Common myeloid progenitor, CD34-positive (primary cell): ENCODE measurements at regions not wholly inside any gene's neighbourhood (a gene's known extent, or its start where the extent isn't known, plus 50 kb on each side); places are given as distances from the start of the nearest gene placed in this dataset.
"Not testable (repeated sequence)": the region's sequence is repeated elsewhere in the genome, so short reads cannot be mapped to it uniquely, and the experiment has no call there.

ENCODE experiments used
- CTCF ChIA-PET: fragments of 350-600 bp; sonication (Branson Sonifier 250); formaldehyde crosslinking; loops from one replicate; lab custom pipeline; 2021; ENCODE audit warnings: antibody characterized with exemption; lab: Charles Lee
- POLR2A ChIA-PET: fragments of 350-600 bp; sonication (Branson Sonifier 250); formaldehyde crosslinking; loops from one replicate; lab custom pipeline; 2021; ENCODE audit warnings: antibody characterized with exemption; lab: Charles Lee
- DNase-seq, 3 donors: peaks; one replicate each; pipeline versions ENCODE4 v3.0.0 to v3.0.0-alpha.2; 2013
- H3K27ac ChIP-seq, 2 experiments: 1 replicate in 1 of 2; 2 replicates in 1 of 2; pipeline ENCODE4 v1.7.0; 2013; ENCODE audit warnings: inconsistent platforms in 2 of 2, low read length in 2 of 2, mild to moderate bottlenecking in 2 of 2, low read depth in 1 of 2, moderate library complexity in 1 of 2; ENCODE audit not compliant: severe bottlenecking in 2 of 2, insufficient read depth in 1 of 2, poor library complexity in 1 of 2
- H3K27me3 ChIP-seq, 5 experiments: replicated peaks in 2 of 5; 1 replicate in 3 of 5; 2 replicates in 2 of 5; pipeline versions ENCODE4 v1.6.1 to v1.7.0; 2013; ENCODE audit warnings: low read length in 4 of 5, mild to moderate bottlenecking in 2 of 5, moderate library complexity in 2 of 5, inconsistent platforms in 1 of 5; ENCODE audit not compliant: insufficient read depth in 5 of 5, control insufficient read depth in 4 of 5
- H3K36me3 ChIP-seq, 4 experiments: 1 replicate in 2 of 4; 2 replicates in 2 of 4; pipeline versions ENCODE4 v1.6.1 to v1.7.0; 2013; ENCODE audit warnings: low read length in 3 of 4, control low read depth in 1 of 4, mild to moderate bottlenecking in 1 of 4; ENCODE audit not compliant: control insufficient read depth in 4 of 4, insufficient read depth in 4 of 4
- H3K4me1 ChIP-seq, 4 experiments: 1 replicate in 3 of 4; 2 replicates in 1 of 4; pipeline versions ENCODE4 v1.6.1 to v1.7.1; 2013; ENCODE audit warnings: low read length in 3 of 4, mild to moderate bottlenecking in 3 of 4, control low read depth in 1 of 4, inconsistent platforms in 1 of 4, moderate library complexity in 1 of 4; ENCODE audit not compliant: control insufficient read depth in 4 of 4, insufficient read depth in 4 of 4; ENCODE audit errors: control extremely low read depth in 1 of 4
- H3K4me3 ChIP-seq, 7 experiments: 1 replicate in 4 of 7; 2 replicates in 3 of 7; pipeline versions ENCODE4 v1.5.1 to v1.7.0; 2013; ENCODE audit warnings: mild to moderate bottlenecking in 7 of 7, low read length in 6 of 7, moderate library complexity in 6 of 7, inconsistent platforms in 2 of 7, low read depth in 2 of 7, control low read depth in 1 of 7; ENCODE audit not compliant: insufficient read depth in 4 of 7, control insufficient read depth in 1 of 7; ENCODE audit errors: extremely low read depth in 1 of 7
- H3K9me3 ChIP-seq, 5 experiments: 1 replicate in 4 of 5; 2 replicates in 1 of 5; pipeline versions ENCODE4 v1.6.1 to v1.7.1; 2013; ENCODE audit warnings: low read length in 4 of 5, mild to moderate bottlenecking in 2 of 5, inconsistent platforms in 1 of 5, low read depth in 1 of 5, moderate library complexity in 1 of 5; ENCODE audit not compliant: control insufficient read depth in 4 of 5, insufficient read depth in 2 of 5; ENCODE audit errors: control extremely low read depth in 1 of 5
- WGBS: methylation state at CpG from one replicate; pipeline ENCODE4 v1.1.5; 2013; ENCODE audit not compliant: insufficient coverage; 5-methylcytosine and 5-hydroxymethylcytosine counted together

DNA sequence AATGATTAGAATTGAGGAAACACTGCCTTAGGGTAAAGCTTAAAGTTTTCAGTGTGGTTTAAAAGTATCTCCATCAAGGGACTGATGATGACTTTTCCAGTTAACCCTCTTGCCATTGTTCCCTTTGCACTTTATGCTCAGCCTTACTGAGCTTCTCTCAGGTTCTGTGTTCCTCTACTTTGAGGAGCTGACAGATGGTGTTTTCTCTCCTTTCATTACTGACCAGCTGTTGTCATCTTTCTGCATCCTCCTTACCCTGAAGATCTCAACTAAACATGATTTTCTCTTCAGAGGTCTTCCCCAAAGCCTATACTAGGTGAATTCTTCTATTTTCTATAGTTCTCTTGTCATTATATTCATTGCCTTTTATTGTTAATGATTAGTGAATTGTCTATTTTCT lies 475.6 kb upstream of the SYNCRIP start:
- ChIA-PET CTCF (interaction anchor here (3.5 kb wide), 1 partner anchor 10 kb away, joined by 11 read pairs; no protein-coding TSS in a partner anchor), POLR2A (no interaction called here)
- no peak for DNase-seq
- Histone ChIP-seq H3K9me3 (no peaks in the 10 kb centered on the region), H3K27ac (no peak overlapping the region), H3K4me1 (no peaks in the 10 kb centered on the region), H3K4me3 (no peak overlapping the region), H3K27me3 (no peaks in the 10 kb centered on the region), H3K36me3 (no peaks in the 10 kb centered on the region)

DNA sequence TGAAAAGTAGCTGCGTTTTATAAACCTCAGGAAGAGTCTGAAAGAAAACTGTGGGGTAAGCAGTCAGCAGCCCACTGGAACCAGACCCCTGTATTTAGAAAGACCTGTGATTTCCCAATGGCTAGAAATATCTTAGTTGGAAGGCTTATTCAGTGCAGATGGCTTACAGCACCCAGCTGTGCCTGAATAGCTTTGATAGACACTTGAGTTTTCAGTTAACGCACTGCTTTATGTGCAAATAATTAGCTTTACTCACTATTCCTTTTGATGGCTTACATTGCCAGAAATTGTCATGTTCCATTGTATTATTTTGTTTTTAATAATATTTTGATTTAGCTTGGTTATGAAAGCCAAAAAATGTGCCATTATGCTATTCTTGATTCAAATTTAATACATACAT lies 465.3 kb upstream of the SYNCRIP start:
- 88% methylated on average over 1 of the region's 2 CpGs for WGBS
- POLR2A ChIA-PET = no interaction called here

DNA sequence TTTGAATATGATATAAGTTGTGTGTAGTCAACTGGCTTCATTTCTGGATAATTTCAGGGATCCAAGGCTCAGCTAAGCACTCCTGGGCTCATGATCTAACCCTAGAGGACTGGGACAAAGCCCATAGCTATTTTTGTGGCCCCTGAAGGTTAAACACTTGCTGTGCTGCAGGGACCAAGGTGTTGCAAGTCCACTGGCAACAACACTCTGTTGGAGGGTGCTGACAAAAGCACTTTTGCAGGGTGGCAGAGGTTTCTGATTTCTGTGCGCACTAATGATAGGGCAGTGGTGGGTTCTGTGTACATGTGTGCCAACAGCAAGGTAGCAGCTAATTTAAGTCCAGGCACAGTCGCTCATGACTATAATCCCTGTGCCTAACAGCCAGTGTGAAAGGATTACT lies 445.3 kb upstream of the SYNCRIP start:
- no peaks in the 10 kb centered on the region for H3K36me3 ChIP-seq
- H3K4me1 ChIP-seq = no peaks in the 10 kb centered on the region
- POLR2A ChIA-PET = no interaction called here
- no peaks in the 10 kb centered on the region for H3K27me3 ChIP-seq
- DNase-seq = no peak
- no peak overlapping the region for H3K4me3 ChIP-seq
- no CpG with 5 or more reads among the region's 2 CpGs for WGBS
- no peak overlapping the region for H3K27ac ChIP-seq
- peaks cover 0 to 3% (median 0%) of the 10 kb centered on the region in 5 experiments for H3K9me3 ChIP-seq
- CTCF ChIA-PET = no interaction called here

More for the DNA sequence above, 465.3 kb upstream of the SYNCRIP start:
- CTCF ChIA-PET = no interaction called here
- Histone ChIP-seq H3K9me3 (no peaks in the 10 kb centered on the region), H3K36me3 (no peaks in the 10 kb centered on the region), H3K27me3 (no peaks in the 10 kb centered on the region), H3K4me3 (no peak overlapping the region), H3K4me1 (no peaks in the 10 kb centered on the region), H3K27ac (no peak overlapping the region)
- no peak for DNase-seq

DNA sequence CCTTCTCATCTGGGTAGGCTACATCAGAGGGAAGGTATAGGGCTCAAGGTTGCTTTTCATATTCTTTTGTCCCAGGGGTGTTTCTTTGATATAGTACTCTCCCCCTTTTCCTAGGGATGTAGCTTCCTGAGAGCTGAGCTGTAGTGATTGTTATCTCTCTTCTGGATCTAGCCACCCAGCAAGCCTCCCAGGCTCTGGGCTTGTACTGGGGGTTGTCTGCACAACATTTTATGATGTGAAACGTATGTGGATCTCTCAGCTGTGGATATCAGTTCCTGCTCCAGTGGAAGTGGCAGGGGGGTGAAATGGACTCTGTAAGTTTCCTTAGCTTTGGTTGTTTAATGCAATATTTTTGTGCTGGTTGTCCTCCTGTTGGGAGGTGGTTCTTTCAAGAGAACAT lies 437.3 kb upstream of the SYNCRIP start:
- DNase-seq = no peak
- Histone ChIP-seq H3K9me3 (no peaks in the 10 kb centered on the region), H3K4me1 (no peaks in the 10 kb centered on the region), H3K27ac (no peak overlapping the region), H3K4me3 (no peak overlapping the region), H3K27me3 (no peaks in the 10 kb centered on the region), H3K36me3 (no peaks in the 10 kb centered on the region)
- 80% methylated on average over 1 of the region's 1 CpG for WGBS
- POLR2A ChIA-PET = no interaction called here
- CTCF ChIA-PET = no interaction called here

DNA sequence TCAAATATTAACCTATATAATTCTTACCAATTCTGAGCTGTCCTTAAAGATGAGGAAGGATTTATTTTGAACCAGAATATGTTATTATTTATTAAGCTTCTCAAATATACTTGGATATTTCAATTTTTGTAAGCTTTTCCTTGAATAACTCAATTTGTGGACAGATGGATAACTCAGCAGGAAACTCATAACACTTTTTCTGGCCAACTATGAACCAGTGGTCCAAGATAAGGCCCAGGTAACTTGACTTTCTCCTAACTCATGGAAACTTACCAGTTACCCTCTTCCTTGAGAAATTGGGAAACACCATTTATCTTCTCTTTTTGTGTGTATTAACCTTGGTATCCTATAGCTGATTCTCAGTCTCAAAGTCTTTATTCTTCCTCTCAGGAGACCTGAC lies 427.5 kb upstream of the SYNCRIP start:
- ChIA-PET POLR2A (no interaction called here), CTCF (no interaction called here)
- H3K4me1 ChIP-seq = no peaks in the 10 kb centered on the region
- H3K4me3 ChIP-seq = no peak overlapping the region
- no peak overlapping the region for H3K27ac ChIP-seq
- no peak for DNase-seq
- H3K27me3 ChIP-seq = no peaks in the 10 kb centered on the region
- no peaks in the 10 kb centered on the region for H3K36me3 ChIP-seq
- H3K9me3 ChIP-seq = no peaks in the 10 kb centered on the region

DNA sequence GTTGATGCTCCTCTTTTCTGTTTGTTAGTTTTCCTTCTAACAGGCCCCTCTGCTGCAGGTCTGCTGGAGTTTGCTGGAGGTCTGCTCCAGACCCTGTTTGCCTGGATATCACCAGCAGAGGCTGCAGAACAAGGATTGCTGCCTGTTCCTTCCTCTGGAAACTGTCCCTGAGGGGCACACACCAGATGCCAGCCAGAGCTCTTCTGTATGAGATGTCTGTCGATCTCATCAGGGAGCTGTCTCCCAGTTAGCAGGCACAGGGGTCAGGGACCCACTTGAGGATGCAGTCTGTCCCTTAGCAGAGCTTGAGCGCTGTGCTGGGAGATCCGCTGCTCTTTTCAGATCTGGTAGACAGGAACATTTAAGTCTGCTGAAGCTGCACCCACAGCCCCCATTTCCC lies 422.3 kb upstream of the SYNCRIP start:
- H3K9me3 ChIP-seq, H3K27me3 ChIP-seq, H3K36me3 ChIP-seq, H3K4me3 ChIP-seq, CTCF ChIA-PET, H3K4me1 ChIP-seq, DNase-seq, POLR2A ChIA-PET, H3K27ac ChIP-seq: not testable (repeated sequence)
- WGBS = 83% methylated on average over 2 of the region's 3 CpGs

DNA sequence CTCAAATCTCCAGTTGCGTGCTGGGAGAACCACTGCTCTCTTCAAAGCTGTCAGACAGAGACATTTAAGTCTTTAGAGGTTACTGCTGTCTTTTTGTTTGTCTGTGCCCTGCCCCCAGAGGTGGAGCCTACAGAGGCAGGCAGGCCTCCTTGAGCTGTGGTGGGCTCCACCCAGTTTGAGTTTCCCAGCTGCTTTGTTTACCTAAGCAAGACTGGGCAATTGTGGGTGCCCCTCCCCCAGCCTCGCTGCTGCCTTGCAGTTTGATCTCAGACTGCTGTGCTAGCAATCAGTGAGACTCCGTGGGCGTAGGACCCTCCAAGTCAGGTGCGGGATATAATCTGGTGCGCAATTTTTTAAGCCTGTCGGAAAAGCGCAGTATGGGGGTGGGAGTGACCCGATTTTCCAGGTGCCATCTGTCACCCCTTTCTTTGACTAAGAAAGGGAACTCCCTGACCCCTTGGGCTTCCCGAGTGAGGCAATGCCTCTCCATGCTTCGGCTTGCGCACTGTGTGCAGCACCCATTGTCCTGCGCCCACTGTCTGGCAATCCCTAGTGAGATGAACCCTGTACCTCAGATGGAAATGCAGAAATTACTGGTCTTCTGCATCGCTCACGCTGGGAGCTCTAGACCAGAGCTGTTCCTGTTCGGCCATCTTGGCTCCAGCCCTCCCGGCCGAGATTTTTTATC lies 414.8 kb upstream of the SYNCRIP start:
- H3K36me3 ChIP-seq, POLR2A ChIA-PET, H3K9me3 ChIP-seq, H3K27ac ChIP-seq, H3K27me3 ChIP-seq, CTCF ChIA-PET, H3K4me1 ChIP-seq, H3K4me3 ChIP-seq, DNase-seq: not testable (repeated sequence)
- WGBS = 82% methylated on average over 18 of the region's 18 CpGs
